GM03348 (cell line): ENCODE measurements at regions not wholly inside any gene's neighbourhood (a gene's known extent, or its start where the extent isn't known, plus 50 kb on each side); places are given as distances from the start of the nearest gene placed in this dataset.
"Not testable (repeated sequence)": the region's sequence is repeated elsewhere in the genome, so short reads cannot be mapped to it uniquely, and the experiment has no call there.

Experiments used
- DNase-seq: peaks from one replicate; pipeline ENCODE4 v3.0.0; 2012; ENCODE audit warnings: low spot score

DNA sequence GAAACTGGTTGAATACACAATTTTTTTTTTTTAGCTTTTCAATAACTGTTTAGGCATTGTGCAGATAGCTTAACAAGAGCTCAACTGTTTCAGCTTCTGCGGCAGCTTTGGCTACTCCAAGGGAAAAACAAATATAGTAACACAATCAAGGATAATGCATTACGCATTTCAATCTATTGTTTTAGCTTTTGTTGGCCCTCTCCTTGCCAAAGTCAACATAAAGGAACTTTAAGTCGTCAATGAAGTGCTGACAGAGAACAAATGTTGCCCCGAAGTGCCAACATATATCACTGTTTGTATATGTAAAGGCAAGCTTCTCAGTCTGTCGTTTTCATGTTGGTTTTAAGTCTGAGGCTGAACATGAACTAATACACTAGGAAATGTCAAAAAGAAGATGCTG is 1087.4 kb upstream of the FLRT2 start:
- no peak for DNase-seq

- no peak for DNase-seq
These were observed 1084.5 kb upstream of the FLRT2 start for GRCh38 chr14:84445486-84445885.

DNA sequence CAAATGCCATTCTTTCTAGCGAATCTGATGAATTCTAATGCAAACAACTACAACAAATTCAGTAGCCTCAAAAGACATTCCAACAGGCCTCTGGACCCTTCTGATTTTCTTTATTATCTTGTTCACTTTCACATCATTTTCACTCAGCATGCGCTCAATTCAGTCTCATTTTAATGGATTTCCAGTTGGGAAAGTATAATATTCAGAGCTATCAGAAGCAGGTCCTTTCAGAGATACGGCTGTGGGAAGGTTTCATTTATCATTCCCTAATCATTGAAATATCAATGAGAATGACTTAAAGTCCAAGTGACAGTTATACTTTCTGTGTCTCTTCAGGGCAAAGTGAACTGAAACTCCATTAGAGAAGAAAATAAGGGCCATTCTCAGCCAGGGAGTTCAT is 1083.7 kb upstream of the FLRT2 start:
- no peak for DNase-seq

DNA sequence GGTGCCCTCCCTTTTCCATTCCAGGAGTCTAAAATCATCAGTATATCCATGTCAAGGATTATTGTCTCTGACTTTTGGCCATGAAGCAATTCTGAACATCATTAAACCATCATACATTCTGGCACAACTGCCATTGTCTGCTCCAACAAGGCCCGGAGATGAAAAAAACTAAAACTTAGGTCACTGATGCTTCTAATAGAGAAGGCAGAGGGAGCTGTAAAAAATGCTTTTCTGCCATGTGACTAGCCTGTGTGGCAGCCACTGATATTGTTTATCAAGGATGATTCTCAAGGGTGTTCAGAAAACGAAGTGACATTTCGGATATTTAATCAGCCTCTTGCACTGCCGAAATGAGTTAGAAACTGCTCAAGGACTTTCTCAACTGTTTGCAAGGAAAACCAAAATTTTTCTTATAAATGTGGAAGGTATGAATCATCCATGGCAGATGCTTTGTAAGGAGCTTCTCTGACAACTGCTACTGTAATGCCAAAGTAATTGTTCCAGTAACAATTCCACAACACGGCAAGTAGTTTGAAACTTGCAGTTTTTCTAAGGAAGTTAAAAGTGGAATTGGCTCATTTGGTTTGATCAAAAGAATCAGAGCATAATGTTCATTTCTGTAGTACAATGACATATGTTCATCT is 1076.5 kb upstream of the FLRT2 start:
- peak; percentile 19 for DNase-seq

GRCh38 chr14:84454114-84454513 is 1075.8 kb upstream of the FLRT2 start:
- no peak for DNase-seq

DNA sequence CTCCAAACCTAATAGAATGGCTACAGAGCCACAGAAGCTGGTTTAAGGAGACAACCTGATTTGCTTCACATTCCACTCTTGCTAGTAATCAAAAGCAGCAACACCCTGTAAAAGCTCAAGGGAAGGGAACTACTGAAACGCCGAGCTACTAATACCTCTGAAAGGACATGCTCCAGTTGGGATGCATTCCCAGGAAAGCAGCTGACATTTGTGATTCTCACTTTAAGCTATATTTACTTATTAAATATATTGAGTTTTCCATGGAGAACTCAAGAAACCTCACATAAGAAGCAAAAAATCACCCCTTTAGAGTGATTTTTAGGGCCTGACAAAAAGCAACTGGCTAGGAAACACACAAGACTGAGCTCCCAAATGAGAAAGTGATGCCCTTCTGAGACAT is 1073.0 kb upstream of the FLRT2 start:
- no peak for DNase-seq

DNA sequence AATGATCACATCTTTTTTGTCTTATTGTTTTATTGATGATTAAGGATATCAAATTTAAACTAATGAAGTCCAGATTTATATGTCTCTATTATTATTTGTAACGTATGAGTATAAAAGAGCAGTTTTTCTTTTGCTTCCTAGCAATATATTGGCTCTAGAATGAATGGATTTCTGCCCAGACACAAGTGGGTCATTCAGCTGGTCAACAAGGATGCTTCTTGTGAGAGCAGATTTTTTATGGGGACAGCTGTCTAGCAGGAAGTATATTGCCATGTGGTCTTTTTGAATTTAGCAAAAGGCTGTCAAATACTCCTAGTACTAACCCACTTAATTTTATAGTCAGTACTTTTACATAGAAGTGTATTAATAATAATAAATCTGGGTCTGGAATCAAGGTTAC is 1071.1 kb upstream of the FLRT2 start:
- DNase-seq, result no peak

DNA sequence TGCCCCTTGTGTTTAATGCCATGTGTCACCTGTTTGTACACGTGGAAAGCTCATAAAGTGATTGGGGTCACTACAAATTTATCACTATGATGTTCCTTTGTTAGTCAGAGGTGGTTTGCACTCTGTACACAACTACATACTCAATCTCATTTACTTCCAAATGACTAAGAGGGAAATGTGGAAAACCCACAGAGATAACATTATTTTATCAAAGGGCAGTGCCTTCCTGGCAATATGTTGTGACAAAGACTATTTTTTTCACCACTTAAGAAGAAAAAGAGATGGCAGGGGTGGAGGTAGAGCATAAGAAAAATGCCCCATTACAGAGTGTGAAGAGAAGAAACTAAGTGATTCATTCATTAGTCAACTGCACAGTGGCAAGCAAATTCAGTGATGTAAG is 1064.1 kb upstream of the FLRT2 start:
- DNase-seq, result no peak

GRCh38 chr14:84468153-84468552 is 1061.8 kb upstream of the FLRT2 start:
- DNase-seq, result no peak

- DNase-seq, result no peak
These were observed 1051.9 kb upstream of the FLRT2 start for GRCh38 chr14:84477996-84478395.

DNA sequence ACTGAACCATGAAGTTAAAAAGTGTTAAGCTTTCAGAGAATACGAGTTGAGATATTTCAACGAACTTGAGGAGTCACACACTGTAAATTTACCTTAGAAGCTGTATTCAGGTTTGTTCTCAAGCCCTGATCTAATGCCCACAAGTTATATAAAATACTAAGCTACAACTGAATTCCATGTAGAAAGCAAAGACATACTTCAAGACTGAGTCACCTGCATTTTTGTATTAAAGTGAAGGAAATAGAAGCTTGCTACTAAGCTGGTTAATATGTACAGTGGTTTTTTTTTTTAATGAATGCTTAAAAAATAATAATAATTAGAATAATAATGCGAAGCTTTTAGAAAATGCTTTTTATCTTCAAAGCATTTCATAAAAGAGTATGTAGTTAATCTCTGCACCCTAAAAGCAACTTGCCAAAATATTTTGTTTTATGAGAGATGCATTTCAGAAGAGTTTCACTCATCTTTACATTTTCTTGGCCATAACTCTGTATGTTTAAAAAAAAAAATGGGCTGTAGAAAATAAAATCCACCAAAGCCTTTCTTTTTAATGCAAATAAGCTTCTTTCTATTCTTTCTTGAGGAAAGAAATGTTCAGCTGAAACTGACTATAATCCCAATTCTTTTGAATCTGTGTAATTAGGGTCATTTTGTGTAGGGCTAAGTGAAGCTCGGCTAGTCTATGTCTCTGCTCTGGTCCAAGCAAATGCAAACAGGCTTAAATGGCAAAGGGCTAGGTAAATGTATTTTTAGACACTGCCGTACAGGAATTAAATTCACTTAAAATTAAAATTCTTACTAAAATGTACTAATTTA is 1047.5 kb upstream of the FLRT2 start:
- DNase-seq, result peak; percentile 57

GRCh38 chr14:84483072-84483420 is 1046.9 kb upstream of the FLRT2 start:
- DNase-seq, result no peak

DNA sequence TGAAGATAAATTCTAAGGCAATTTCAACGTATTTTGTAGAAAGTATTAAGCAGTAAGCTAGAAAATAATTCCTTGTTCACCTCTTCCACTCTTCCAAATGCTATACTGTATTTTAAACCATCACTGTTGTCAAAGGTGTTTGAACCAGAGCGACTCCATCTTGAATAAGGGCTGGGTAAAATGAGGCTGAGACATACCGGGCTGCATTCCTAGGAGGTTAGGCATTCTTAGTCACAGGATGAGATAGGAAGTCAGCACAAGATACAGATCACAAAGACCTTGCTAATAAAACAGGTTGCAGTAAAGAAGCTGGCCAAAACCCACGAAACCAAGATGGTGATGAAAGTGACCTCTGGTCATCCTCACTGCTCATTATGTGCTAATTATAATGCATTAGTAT is 1045.7 kb upstream of the FLRT2 start:
- DNase-seq, result not testable (repeated sequence)

GRCh38 chr14:84485036-84485435 is 1044.9 kb upstream of the FLRT2 start:
- no peak for DNase-seq

DNA sequence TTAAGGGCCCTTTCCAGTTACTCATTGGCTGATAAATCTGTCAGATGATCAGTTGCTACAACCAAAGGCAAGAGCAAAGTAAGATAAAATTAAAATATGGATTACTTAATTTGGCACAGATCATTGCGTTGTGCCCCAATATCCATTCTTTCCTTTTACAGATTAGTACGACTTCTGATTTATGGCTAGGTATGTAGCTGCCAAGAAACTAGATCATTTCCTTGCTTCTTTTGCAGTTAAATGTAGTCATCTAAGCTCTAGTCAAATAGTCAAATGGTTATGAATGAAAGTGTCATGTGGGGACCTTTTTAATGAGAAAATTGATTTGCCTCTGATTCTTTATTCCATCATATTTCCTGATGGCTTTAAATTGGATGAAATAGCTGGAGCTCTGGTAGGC is 1039.9 kb upstream of the FLRT2 start:
- no peak for DNase-seq

DNA sequence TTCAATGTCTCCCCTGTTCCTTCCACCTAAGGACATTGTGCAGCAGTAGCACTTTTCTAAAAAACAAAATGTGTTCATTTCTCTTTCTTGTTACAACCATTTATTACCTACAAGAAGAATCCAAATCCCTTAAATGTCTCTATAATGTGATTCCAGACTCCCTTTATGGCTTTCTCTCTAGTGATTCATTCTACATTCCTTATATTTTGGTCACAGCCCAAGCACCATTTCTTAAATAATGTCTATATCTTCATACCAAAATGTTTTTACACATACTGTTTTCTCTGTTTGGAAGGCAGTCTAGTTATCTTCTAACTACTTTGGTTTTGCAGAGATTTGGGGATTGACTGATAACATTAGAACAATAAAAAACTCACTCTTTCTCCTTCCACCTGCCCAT is 1037.3 kb upstream of the FLRT2 start:
- no peak for DNase-seq

DNA sequence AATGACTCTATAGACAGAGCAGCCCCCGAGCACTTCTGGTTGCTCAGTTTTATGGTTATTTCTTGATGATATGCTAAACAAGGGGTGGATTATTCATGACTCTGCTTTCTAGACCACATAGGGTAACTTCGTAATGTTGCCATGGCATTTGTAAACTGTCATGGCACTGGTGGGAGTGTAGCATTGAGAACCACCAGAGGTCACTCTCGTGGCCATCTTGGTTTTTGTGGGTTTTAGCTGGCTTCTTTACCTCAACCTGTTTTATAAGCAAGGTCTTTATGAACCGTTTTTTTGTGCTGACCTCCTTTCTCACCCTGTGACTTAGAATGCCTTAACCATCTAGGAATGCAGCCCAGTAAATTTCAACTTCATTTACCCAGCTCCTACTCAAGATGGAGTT is 1036.2 kb upstream of the FLRT2 start:
- no peak for DNase-seq

DNA sequence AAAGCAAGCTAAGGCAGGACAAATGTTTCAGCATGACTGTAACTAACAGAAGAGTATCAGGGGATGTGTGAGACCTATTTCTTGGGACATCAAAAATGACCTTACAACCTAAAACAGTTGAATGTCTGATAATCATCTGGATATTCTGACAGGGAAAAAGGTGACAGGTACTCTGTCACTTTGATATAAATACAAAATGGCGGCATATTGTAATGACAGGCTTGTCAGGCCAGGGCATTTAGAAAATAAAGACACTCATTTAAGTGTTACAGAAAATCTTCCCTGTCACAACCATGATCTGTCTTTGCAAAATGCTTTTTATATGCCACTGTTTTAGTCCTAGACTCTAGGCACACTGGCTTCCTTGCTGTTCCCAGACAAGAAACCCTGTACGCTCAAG is 1033.3 kb upstream of the FLRT2 start:
- no peak for DNase-seq

GRCh38 chr14:84512823-84513222 is 1017.1 kb upstream of the FLRT2 start:
- not testable (repeated sequence) for DNase-seq

- DNase-seq, result no peak
These were observed 1010.1 kb upstream of the FLRT2 start for GRCh38 chr14:84519836-84520235.

GRCh38 chr14:84520711-84521338 is 1009.1 kb upstream of the FLRT2 start:
- no peak for DNase-seq

GRCh38 chr14:84523746-84524145 is 1006.2 kb upstream of the FLRT2 start:
- no peak for DNase-seq

DNA sequence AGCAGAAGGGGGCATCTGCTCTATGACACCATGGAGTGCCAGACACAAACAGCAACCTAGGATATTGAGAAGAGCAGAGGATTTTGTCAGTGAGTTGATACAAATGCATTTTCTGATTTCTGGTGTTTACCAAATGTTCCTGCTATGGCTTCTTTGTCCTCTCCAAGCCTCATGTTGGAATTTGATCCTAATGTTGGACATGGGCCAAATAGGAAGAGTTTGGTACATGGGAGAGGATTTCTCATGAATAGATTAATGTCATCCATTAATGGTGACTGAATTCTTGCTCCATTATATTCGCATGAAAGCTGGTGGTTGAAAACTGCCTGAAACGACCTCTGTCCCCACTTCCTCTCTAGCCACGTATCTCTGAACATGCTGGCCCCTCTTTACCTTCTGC is 1002.2 kb upstream of the FLRT2 start:
- DNase-seq, result no peak

DNA sequence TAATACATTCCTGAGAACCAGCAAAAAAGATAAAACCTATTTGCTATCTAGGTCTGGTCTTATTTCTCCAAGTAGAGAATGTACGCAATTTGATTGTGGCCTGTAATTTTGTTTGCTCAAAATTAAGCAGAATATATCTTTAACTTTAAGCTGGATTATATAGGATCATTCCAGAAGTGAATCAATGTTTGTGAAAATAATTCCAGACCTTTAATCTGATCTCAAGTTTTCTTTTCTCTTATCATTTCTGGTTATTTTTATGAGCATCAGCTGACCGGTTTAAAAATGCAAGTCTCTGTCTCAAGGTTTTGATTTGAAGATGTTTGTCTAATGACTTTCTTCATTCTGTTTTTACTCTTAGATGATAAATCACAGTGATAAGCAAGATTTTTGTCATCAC is 997.9 kb upstream of the FLRT2 start:
- DNase-seq, result no peak
